ENCODE measurements at regions not wholly inside any gene's neighbourhood (a gene's known extent, or its start where the extent isn't known, plus 50 kb on each side); places are given as distances from the start of the nearest gene placed in this dataset.

DNA sequence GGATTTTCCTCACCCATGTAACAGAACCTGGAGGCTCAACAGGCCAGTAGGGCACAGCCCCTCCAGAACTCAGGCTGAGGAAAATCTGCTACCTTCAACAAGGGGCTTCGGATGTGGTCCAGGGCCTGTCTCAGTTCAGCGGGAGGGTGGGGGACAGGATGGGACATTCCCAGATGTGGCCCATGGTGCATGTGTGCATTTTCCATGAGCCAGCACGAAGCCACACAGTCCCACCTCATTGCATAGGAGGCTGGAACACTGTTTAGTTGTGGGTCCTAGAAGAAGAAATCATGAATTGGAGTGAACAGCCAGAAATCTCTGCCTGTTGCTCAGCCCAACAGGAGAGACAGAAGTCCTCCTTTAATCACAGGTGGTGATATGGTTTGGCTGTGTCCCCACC lies 469.6 kb upstream of the MYT1L start:
- 75% methylated on average over 3 of the region's 3 CpGs for WGBS (ENCODE audit: insufficient coverage)
- no peaks in the 10 kb centered on the region for H3K36me3 Mint-ChIP-seq
- Histone ChIP-seq H3K27me3 (ENCODE audit: control insufficient read depth, insufficient read depth, low read length) (no peaks in the 10 kb centered on the region), H3K4me3 (ENCODE audit: low read length) (no peak overlapping the region), H3K36me3 (ENCODE audit: control insufficient read depth, insufficient read depth, low read length) (no peaks in the 10 kb centered on the region), H3K4me1 (ENCODE audit: control insufficient read depth, insufficient read depth, low read length) (no peaks in the 10 kb centered on the region), H3K9me3 (ENCODE audit: control insufficient read depth, insufficient read depth, low read length) (no peaks in the 10 kb centered on the region), H3K27ac (ENCODE audit: low read length) (no peak overlapping the region)
- TF ChIP-seq, protein P1, sequence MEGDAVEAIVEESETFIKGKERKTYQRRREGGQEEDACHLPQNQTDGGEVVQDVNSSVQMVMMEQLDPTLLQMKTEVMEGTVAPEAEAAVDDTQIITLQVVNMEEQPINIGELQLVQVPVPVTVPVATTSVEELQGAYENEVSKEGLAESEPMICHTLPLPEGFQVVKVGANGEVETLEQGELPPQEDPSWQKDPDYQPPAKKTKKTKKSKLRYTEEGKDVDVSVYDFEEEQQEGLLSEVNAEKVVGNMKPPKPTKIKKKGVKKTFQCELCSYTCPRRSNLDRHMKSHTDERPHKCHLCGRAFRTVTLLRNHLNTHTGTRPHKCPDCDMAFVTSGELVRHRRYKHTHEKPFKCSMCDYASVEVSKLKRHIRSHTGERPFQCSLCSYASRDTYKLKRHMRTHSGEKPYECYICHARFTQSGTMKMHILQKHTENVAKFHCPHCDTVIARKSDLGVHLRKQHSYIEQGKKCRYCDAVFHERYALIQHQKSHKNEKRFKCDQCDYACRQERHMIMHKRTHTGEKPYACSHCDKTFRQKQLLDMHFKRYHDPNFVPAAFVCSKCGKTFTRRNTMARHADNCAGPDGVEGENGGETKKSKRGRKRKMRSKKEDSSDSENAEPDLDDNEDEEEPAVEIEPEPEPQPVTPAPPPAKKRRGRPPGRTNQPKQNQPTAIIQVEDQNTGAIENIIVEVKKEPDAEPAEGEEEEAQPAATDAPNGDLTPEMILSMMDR (IDR thresholded peaks at IDR 0.05), result no peak
- H3K27ac Mint-ChIP-seq, result no peak overlapping the region
- no peak overlapping the region for H3K4me3 Mint-ChIP-seq
- peaks cover 2 to 3% of the 10 kb centered on the region in 2 donors for H3K9me3 Mint-ChIP-seq
- DNase-seq (no peak), ATAC-seq (no peak)
- intact Hi-C loops (cut with micrococcal nuclease), result no loop called here
- peaks cover 0 to 4% of the 10 kb centered on the region in 2 donors for H3K27me3 Mint-ChIP-seq (ENCODE audit: low read depth in 2 of 2)
- no peaks in the 10 kb centered on the region for H3K4me1 Mint-ChIP-seq

DNA sequence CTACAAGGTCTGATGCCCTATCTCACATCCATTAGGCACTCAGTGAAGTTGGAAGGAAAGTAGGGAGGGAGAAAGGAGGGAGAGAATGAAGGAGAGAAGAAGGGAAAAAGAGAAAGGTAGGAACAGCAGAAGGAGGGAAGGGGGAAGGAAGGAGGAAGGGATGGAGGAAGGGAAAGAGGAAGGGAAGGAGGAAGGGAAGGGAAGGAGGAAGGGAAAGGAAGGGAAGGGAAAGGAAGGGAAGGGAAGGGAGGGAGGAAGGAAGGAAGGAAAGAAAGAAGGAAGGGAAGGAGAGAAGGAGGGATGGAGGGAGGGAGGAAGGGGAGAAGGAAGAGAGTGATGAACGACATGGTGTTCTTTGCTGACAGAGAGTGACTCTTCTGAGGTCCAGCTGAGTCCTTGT lies 468.9 kb upstream of the MYT1L start:
- Histone ChIP-seq H3K9me3 (ENCODE audit: control insufficient read depth, insufficient read depth, low read length) (no peaks in the 10 kb centered on the region), H3K27ac (ENCODE audit: low read length) (no peak overlapping the region), H3K27me3 (ENCODE audit: control insufficient read depth, insufficient read depth, low read length) (no peaks in the 10 kb centered on the region), H3K4me3 (ENCODE audit: low read length) (no peak overlapping the region), H3K36me3 (ENCODE audit: control insufficient read depth, insufficient read depth, low read length) (no peaks in the 10 kb centered on the region), H3K4me1 (ENCODE audit: control insufficient read depth, insufficient read depth, low read length) (no peaks in the 10 kb centered on the region)
- intact Hi-C loops (cut with micrococcal nuclease), result no loop called here
- Mint-ChIP-seq H3K27me3 (ENCODE audit: low read depth in 2 of 2) (peaks cover 0 to 4% of the 10 kb centered on the region in 2 donors), H3K27ac (no peak overlapping the region), H3K4me1 (no peaks in the 10 kb centered on the region), H3K9me3 (peaks cover 2 to 3% of the 10 kb centered on the region in 2 donors), H3K36me3 (no peaks in the 10 kb centered on the region), H3K4me3 (no peak overlapping the region)
- ATAC-seq, result no peak
- 69% methylated on average over 1 of the region's 1 CpG for WGBS (ENCODE audit: insufficient coverage)
- TF ChIP-seq, protein P1 (IDR thresholded peaks at IDR 0.05), result no peak
- DNase-seq, result no peak

DNA sequence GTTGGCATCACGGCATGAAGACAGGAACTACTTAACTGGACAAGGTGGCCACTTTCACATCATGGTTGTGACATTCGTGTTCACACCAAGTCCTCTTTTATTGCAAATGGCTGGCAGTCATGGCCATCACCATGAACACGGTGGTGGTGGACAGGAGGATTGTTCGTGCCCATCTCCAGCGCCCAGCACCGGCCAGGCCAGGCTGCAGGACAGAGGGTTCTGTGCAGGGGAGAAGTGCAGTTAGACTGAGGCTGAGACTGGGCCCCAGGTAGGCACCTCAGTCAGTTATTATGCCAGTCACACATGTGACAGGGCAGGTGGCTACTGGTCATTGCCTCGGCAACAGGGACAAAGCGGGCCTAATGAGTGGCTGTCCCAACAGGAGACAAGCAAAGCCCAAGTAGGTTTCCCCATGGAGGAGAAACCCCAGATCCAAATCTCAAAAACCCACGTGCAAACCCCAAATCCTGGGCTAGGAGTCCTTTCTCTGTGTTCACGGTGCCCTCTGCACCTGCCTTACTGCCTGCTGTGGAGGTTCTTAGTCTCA lies 468.1 kb upstream of the MYT1L start:
- Mint-ChIP-seq H3K9me3 (peaks cover 2 to 3% of the 10 kb centered on the region in 2 donors), H3K27me3 (ENCODE audit: low read depth in 2 of 2) (peaks cover 0 to 4% of the 10 kb centered on the region in 2 donors), H3K4me1 (no peaks in the 10 kb centered on the region), H3K4me3 (no peak overlapping the region), H3K27ac (no peak overlapping the region), H3K36me3 (no peaks in the 10 kb centered on the region)
- Histone ChIP-seq H3K4me3 (ENCODE audit: low read length) (no peak overlapping the region), H3K4me1 (ENCODE audit: control insufficient read depth, insufficient read depth, low read length) (no peaks in the 10 kb centered on the region), H3K9me3 (ENCODE audit: control insufficient read depth, insufficient read depth, low read length) (no peaks in the 10 kb centered on the region), H3K36me3 (ENCODE audit: control insufficient read depth, insufficient read depth, low read length) (no peaks in the 10 kb centered on the region), H3K27me3 (ENCODE audit: control insufficient read depth, insufficient read depth, low read length) (no peaks in the 10 kb centered on the region), H3K27ac (ENCODE audit: low read length) (no peak overlapping the region)
- ATAC-seq (no peak), DNase-seq (no peak)
- TF ChIP-seq, protein P1 (IDR thresholded peaks at IDR 0.05), result no peak
- WGBS (ENCODE audit: insufficient coverage), result 88% methylated on average over 10 of the region's 10 CpGs
- intact Hi-C loops (cut with micrococcal nuclease), result no loop called here

DNA sequence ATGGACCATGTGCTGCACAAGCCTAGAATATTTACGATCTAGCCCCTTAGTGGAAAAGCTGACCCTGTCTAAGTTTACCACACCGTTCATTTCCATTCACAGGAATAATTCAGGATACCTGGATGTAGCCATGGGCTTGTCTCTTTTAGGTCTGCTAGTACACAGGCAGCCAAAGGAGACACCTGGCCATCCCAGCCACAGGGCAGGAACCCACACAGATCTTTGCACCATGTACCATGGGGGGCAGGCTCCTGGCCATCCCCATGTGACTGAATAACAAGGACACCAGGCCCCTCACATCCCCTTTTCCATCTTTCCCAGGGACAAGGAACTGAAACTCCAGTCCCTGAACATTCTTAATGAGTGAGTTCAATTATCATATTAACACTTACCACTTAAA lies 467.3 kb upstream of the MYT1L start:
- Mint-ChIP-seq H3K4me3 (no peak overlapping the region), H3K27ac (no peak overlapping the region), H3K36me3 (no peaks in the 10 kb centered on the region), H3K4me1 (no peaks in the 10 kb centered on the region), H3K27me3 (ENCODE audit: low read depth in 2 of 2) (peaks cover 0 to 4% of the 10 kb centered on the region in 2 donors), H3K9me3 (peaks cover 2 to 3% of the 10 kb centered on the region in 2 donors)
- ATAC-seq, result no peak
- no peak overlapping the region for H3K4me3 ChIP-seq (ENCODE audit: low read length)
- TF ChIP-seq, protein P1 (IDR thresholded peaks at IDR 0.05), result no peak
- intact Hi-C loops (cut with micrococcal nuclease), result no loop called here
- no peak overlapping the region for H3K27ac ChIP-seq (ENCODE audit: low read length)
- no peaks in the 10 kb centered on the region for H3K27me3 ChIP-seq (ENCODE audit: control insufficient read depth, insufficient read depth, low read length)
- DNase-seq, result no peak
- no peaks in the 10 kb centered on the region for H3K9me3 ChIP-seq (ENCODE audit: control insufficient read depth, insufficient read depth, low read length)
- WGBS (ENCODE audit: insufficient coverage), result 81% methylated on average over 2 of the region's 2 CpGs
- no peaks in the 10 kb centered on the region for H3K36me3 ChIP-seq (ENCODE audit: control insufficient read depth, insufficient read depth, low read length)
- H3K4me1 ChIP-seq (ENCODE audit: control insufficient read depth, insufficient read depth, low read length), result no peaks in the 10 kb centered on the region
